IMR-90 (cell line): ENCODE measurements at regions not wholly inside any gene's neighbourhood (a gene's known extent, or its start where the extent isn't known, plus 50 kb on each side); places are given as distances from the start of the nearest gene placed in this dataset.

Experiments
- CTCF ChIP-seq: conservative IDR thresholded peaks from 2 replicates; pipeline ENCODE4 v1.5.1; 2012; ENCODE audit warnings: mild to moderate bottlenecking, low read depth, low read length, improper control_type of control experiment
- POLR2A ChIP-seq: IDR thresholded peaks from 2 replicates; pipeline ENCODE4 v1.6.1; 2012; ENCODE audit warnings: mild to moderate bottlenecking, low read depth, low read length

- TF ChIP-seq CTCF (no peak), POLR2A (no peak)
These were observed 172.6 kb downstream of the VEGFA start for GRCh38 chr6:43942616-43943015.
